Psoas muscle (tissue), 7 donors: ENCODE measurements at regions not wholly inside any gene's neighbourhood (a gene's known extent, or its start where the extent isn't known, plus 50 kb on each side); places are given as distances from the start of the nearest gene placed in this dataset.

Source experiments
- ATAC-seq, 4 donors: fragments of 200-7000 bp; cut with Tn5 transposase; one replicate each; pipeline ENCODE4 v1.9.1; 2020; ENCODE audit warnings: moderate library complexity in 3 of 4, mild to moderate bottlenecking in 2 of 4
- DNase-seq, 2 donors: peaks; one replicate each; pipeline ENCODE4 v3.0.0-alpha.2; 2020
- H3K27ac ChIP-seq: fragments of 200-600 bp; one replicate; pipeline ENCODE4 v1.8.0; 2022
- H3K27me3 ChIP-seq, 3 donors: fragments of 200-600 bp in 1 of 3; one replicate each; pipeline versions ENCODE4 v1.6.1 to v1.8.0; 2013 to 2022; ENCODE audit warnings: low read length in 2 of 3, mild to moderate bottlenecking in 2 of 3, moderate library complexity in 1 of 3; ENCODE audit not compliant: insufficient read depth in 3 of 3
- H3K36me3 ChIP-seq, 2 donors: fragments of 200-600 bp in 1 of 2; one replicate each; pipeline versions ENCODE4 v1.6.1 to v1.8.0; 2013 to 2022; ENCODE audit warnings: low read depth in 1 of 2, mild to moderate bottlenecking in 1 of 2, moderate library complexity in 1 of 2; ENCODE audit not compliant: insufficient read depth in 1 of 2
- H3K4me1 ChIP-seq: fragments of 200-600 bp; one replicate; pipeline ENCODE4 v1.8.0; 2022
- H3K4me3 ChIP-seq: fragments of 200-600 bp; one replicate; pipeline ENCODE4 v1.8.0; 2022; ENCODE audit warnings: mild to moderate bottlenecking
- H3K9me3 ChIP-seq: fragments of 200-600 bp; one replicate; pipeline ENCODE4 v1.8.0; 2022
- WGBS, 3 donors: extraction: QIAGEN DNeasy Blood & Tissue Kit; methylation state at CpG; one replicate each; pipeline versions ENCODE4 v1.1.6 to v1.1.7; 2013; 5-methylcytosine and 5-hydroxymethylcytosine counted together
- intact Hi-C, 2 donors: fragments of 100-400 bp; cut with DNase I; formaldehyde crosslinking; loops; one replicate each; pipeline versions ENCODE4 v1.11.0 to v1.14.2; 2022
- TF ChIP-seq, protein P1 (sequence below): fragments of 200-600 bp; IDR thresholded peaks from one replicate; pipeline ENCODE4 v1.8.0; 2022; ENCODE audit warnings: antibody characterized with exemption
- donor health status: healthy with polysubstance abuse.
- donor health status: DM: no; HTN: no; CAD: no; lungs with moderate emphysema.
- donor health status: Bipolar disorder and iron deficiency.
- donor health status: healthy.
- donor health status: DM: yes; HTN: yes; CAD: no.
- donor health status: DM: no; HTN: no; CAD: no.
- donor health status: DM: yes; HTN: yes; CAD: no.

DNA sequence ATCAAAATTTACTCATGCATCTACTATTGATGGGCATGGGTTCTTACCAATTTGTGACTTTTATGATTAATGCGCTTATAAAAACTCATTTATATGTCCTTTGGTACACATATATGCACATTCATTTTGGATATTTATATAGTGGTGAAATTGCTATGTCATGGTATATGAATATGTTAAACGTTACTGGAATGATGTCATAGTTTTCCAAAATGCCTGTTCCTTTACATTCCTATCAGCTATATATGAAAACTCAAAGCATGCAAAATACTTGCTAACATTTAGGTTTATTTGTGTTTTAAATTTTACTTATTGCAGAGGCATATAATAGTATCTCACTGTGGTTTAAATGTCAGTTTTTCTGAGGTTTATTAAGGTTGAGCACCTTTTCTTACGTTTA lies 1403.1 kb downstream of the HACE1 start:
- TF ChIP-seq, protein P1, sequence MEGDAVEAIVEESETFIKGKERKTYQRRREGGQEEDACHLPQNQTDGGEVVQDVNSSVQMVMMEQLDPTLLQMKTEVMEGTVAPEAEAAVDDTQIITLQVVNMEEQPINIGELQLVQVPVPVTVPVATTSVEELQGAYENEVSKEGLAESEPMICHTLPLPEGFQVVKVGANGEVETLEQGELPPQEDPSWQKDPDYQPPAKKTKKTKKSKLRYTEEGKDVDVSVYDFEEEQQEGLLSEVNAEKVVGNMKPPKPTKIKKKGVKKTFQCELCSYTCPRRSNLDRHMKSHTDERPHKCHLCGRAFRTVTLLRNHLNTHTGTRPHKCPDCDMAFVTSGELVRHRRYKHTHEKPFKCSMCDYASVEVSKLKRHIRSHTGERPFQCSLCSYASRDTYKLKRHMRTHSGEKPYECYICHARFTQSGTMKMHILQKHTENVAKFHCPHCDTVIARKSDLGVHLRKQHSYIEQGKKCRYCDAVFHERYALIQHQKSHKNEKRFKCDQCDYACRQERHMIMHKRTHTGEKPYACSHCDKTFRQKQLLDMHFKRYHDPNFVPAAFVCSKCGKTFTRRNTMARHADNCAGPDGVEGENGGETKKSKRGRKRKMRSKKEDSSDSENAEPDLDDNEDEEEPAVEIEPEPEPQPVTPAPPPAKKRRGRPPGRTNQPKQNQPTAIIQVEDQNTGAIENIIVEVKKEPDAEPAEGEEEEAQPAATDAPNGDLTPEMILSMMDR, result no peak
- Histone ChIP-seq H3K4me1 (no peaks in the 10 kb centered on the region), H3K4me3 (no peak overlapping the region), H3K9me3 (no peaks in the 10 kb centered on the region), H3K36me3 (no peaks in the 10 kb centered on the region), H3K27me3 (no peaks in the 10 kb centered on the region), H3K27ac (no peak overlapping the region)
- intact Hi-C loops, result no loop called here
- DNase-seq (no peak), ATAC-seq (no peak)
- WGBS, 3 donors, result 69 to 84% (median 80%) methylated on average over 3 of the region's 3 CpGs

DNA sequence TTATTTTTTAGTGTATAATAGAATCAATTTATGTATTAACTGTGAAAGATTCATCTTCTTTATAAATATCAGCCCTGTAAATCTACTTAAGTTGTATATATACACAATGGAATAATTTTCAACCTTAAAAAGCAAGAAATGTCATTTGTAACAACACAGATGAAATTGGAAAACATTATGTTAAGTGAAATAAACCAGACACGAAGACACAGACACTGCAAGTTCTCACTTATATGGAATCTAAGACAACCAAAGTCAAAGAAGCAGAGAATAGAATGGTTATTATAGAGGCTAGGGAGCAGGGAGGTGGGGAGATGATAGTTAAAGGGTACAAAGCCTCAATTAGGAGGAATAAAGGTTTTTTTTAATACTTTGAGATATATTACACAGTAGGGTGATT lies 1404.4 kb downstream of the HACE1 start:
- no peak overlapping the region for H3K27ac ChIP-seq
- ATAC-seq (no peak), DNase-seq (no peak)
- TF ChIP-seq, protein P1, result no peak
- intact Hi-C loops, result no loop called here
- H3K9me3 ChIP-seq, result no peaks in the 10 kb centered on the region
- H3K36me3 ChIP-seq, result no peaks in the 10 kb centered on the region
- no peaks in the 10 kb centered on the region for H3K4me1 ChIP-seq
- no peaks in the 10 kb centered on the region for H3K27me3 ChIP-seq
- H3K4me3 ChIP-seq, result no peak overlapping the region
- WGBS, 3 donors, result 74 to 85% (median 84%) methylated on average over 1 of the region's 1 CpG

DNA sequence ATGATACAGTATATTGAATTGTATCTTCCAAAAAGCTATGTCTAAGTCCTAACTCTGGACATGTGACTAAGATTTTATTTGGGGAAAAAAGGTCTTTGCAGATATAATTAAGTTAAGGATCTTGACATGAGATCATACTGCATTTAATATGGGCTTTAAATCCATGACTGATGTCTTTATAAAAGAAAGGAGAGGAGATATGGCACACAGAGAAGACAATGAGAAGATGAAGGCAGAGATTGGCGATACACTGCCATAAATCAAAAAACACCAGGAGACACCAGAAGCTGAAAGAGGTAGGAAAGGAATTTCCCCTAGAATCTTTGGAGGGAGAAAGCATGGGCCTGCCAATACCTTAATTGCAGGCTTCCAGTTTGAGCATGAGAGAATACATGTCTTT lies 1450.2 kb downstream of the HACE1 start:
- intact Hi-C loops, result no loop called here
- Histone ChIP-seq H3K4me3 (no peak overlapping the region), H3K27ac (no peak overlapping the region), H3K4me1 (no peaks in the 10 kb centered on the region), H3K9me3 (no peaks in the 10 kb centered on the region), H3K27me3 (no peaks in the 10 kb centered on the region), H3K36me3 (no peaks in the 10 kb centered on the region)
- TF ChIP-seq, protein P1, result no peak
- 58 to 64% (median 63%) methylated on average over 1 of the region's 1 CpG for WGBS, 3 donors
- DNase-seq, result no peak
- no peak for ATAC-seq

DNA sequence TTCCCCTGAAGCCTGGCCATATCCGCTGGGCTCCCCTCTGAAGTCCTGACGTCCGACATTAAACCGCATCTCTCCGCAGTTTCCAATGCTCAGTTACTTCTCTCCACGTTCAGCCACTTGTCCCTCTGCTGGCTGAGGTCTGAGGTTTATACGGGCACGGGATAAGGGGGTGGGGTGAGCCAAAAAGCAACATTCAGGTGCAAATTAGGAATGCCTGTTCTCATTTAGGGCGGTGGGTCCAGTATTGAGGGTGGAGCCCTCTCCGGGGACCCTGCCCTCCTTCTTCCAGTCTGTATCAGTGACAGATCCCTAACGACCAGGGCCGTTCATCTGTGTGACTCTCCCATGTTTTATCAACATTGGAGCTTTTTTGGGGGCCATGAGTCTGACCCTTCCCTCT lies 1454.4 kb downstream of the HACE1 start:
- intact Hi-C loops, result no loop called here
- H3K4me1 ChIP-seq, result no peaks in the 10 kb centered on the region
- H3K27me3 ChIP-seq, result no peaks in the 10 kb centered on the region
- no peak overlapping the region for H3K4me3 ChIP-seq
- no peaks in the 10 kb centered on the region for H3K9me3 ChIP-seq
- WGBS, 3 donors, result 76 to 78% (median 77%) methylated on average over 12 of the region's 12 CpGs
- no peak overlapping the region for H3K27ac ChIP-seq
- ATAC-seq (no peak), DNase-seq (no peak)
- TF ChIP-seq, protein P1, result no peak
- no peaks in the 10 kb centered on the region for H3K36me3 ChIP-seq

DNA sequence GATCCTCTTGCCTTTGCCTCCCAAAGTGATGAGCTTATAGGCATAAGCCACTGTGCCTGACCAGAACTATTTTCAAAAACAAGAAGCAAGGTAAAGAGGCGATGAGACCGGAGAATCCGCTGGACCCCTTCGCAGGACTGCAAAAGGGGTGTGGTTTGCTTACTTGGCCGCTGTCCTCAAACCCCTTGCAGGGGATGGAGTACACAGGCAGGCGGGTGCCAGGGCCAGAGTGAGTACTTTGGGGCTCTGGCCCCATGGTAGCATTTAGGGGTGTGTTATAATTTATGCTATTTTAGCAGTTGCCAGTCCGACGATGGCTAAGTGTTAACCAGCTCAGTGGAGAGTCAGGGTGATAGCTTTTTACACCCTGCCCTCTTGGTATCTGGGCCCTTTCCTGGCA lies 1454.9 kb downstream of the HACE1 start:
- H3K27ac ChIP-seq, result no peak overlapping the region
- ATAC-seq (no peak), DNase-seq (no peak)
- H3K36me3 ChIP-seq, result no peaks in the 10 kb centered on the region
- no peaks in the 10 kb centered on the region for H3K4me1 ChIP-seq
- intact Hi-C loops, result no loop called here
- TF ChIP-seq, protein P1, result no peak
- H3K9me3 ChIP-seq, result no peaks in the 10 kb centered on the region
- H3K4me3 ChIP-seq, result no peak overlapping the region
- WGBS, 3 donors, result 92 to 95% (median 94%) methylated on average over 8 of the region's 8 CpGs
- H3K27me3 ChIP-seq, result no peaks in the 10 kb centered on the region
